ENCODE measurements at regions not wholly inside any gene's neighbourhood (a gene's known extent, or its start where the extent isn't known, plus 50 kb on each side); places are given as distances from the start of the nearest gene placed in this dataset.

DNA sequence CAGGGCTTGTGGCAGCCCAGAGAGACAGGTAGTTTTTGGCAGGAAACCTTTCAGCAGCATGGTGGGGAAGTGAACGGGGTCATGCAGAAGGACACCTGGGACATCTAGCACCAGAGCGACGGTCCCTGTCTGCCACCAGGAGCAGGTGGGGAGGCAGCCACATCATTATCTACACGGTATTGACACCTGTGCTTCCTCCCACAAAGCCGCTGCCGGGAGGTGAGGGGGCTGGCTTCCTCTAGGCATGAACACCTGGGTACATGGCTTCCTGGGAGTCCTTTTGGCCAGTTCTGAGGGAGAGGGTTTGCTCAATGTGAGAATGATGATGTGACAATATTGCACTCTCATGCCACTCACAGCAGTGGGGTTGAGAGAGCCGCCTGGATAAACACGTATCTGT lies 275.2 kb downstream of the ACTR3B start:
- Mint-ChIP-seq H3K4me3 (no peak overlapping the region), H3K4me1 (no peaks in the 10 kb centered on the region), H3K9me3 (no peaks in the 10 kb centered on the region), H3K36me3 (ENCODE audit: low read depth) (no peaks in the 10 kb centered on the region), H3K27me3 (ENCODE audit: low read depth) (peaks cover 2% of the 10 kb centered on the region), H3K27ac (ENCODE audit: unreplicated experiment) (no peak overlapping the region)
- DNase-seq (ENCODE audit: low read depth, low spot score): no peak
- TF ChIP-seq, protein P1, sequence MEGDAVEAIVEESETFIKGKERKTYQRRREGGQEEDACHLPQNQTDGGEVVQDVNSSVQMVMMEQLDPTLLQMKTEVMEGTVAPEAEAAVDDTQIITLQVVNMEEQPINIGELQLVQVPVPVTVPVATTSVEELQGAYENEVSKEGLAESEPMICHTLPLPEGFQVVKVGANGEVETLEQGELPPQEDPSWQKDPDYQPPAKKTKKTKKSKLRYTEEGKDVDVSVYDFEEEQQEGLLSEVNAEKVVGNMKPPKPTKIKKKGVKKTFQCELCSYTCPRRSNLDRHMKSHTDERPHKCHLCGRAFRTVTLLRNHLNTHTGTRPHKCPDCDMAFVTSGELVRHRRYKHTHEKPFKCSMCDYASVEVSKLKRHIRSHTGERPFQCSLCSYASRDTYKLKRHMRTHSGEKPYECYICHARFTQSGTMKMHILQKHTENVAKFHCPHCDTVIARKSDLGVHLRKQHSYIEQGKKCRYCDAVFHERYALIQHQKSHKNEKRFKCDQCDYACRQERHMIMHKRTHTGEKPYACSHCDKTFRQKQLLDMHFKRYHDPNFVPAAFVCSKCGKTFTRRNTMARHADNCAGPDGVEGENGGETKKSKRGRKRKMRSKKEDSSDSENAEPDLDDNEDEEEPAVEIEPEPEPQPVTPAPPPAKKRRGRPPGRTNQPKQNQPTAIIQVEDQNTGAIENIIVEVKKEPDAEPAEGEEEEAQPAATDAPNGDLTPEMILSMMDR (conservative IDR thresholded peaks at IDR 0.05): no peak

GRCh38 chr7:153036396-153037063 lies 277.0 kb downstream of the ACTR3B start:
- no peaks in the 10 kb centered on the region for H3K4me1 Mint-ChIP-seq
- H3K4me3 Mint-ChIP-seq: no peak overlapping the region
- TF ChIP-seq, protein P1 (conservative IDR thresholded peaks at IDR 0.05): no peak
- H3K27ac Mint-ChIP-seq (ENCODE audit: unreplicated experiment): no peak overlapping the region
- H3K27me3 Mint-ChIP-seq (ENCODE audit: low read depth): peaks cover 1% of the 10 kb centered on the region
- H3K9me3 Mint-ChIP-seq: no peaks in the 10 kb centered on the region
- DNase-seq (ENCODE audit: low read depth, low spot score): no peak
- no peaks in the 10 kb centered on the region for H3K36me3 Mint-ChIP-seq (ENCODE audit: low read depth)

- TF ChIP-seq, protein P1 (conservative IDR thresholded peaks at IDR 0.05): no peak
- H3K9me3 Mint-ChIP-seq: no peaks in the 10 kb centered on the region
Measured at GRCh38 chr7:153043440-153043839, 283.9 kb downstream of the ACTR3B start.

DNA sequence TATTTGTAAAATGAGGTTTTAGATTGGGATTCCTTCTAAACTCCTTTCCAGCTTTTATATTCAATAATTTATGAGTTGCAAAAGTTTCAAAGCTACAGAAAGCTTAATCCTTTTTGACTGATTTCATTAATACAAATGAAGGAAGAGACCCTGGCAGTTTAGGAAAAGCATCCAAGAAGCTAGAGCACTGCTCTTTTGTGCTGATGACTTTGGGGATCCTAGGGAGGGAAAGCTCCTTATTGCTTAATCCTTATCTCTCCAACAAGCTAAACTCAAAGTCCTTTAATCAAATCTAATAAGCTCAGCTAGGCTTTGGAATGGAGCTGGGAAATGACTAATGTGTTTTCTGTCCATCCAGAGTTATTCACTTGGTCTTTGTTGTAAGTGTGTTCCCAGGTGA lies 285.4 kb downstream of the ACTR3B start:
- no peak for DNase-seq (ENCODE audit: low read depth, low spot score)
- TF ChIP-seq, protein P1 (conservative IDR thresholded peaks at IDR 0.05): no peak
- H3K27me3 Mint-ChIP-seq (ENCODE audit: low read depth): no peaks in the 10 kb centered on the region
- no peaks in the 10 kb centered on the region for H3K36me3 Mint-ChIP-seq (ENCODE audit: low read depth)
- H3K9me3 Mint-ChIP-seq: no peaks in the 10 kb centered on the region
- H3K4me3 Mint-ChIP-seq: no peak overlapping the region
- no peak overlapping the region for H3K27ac Mint-ChIP-seq (ENCODE audit: unreplicated experiment)
- no peaks in the 10 kb centered on the region for H3K4me1 Mint-ChIP-seq

More at GRCh38 chr7:153043440-153043839, 283.9 kb downstream of the ACTR3B start:
- H3K27ac Mint-ChIP-seq (ENCODE audit: unreplicated experiment): no peak overlapping the region
- no peaks in the 10 kb centered on the region for H3K4me1 Mint-ChIP-seq
- DNase-seq (ENCODE audit: low read depth, low spot score): no peak
- no peaks in the 10 kb centered on the region for H3K27me3 Mint-ChIP-seq (ENCODE audit: low read depth)
- no peak overlapping the region for H3K4me3 Mint-ChIP-seq
- H3K36me3 Mint-ChIP-seq (ENCODE audit: low read depth): no peaks in the 10 kb centered on the region

GRCh38 chr7:153047079-153047959 lies 287.8 kb downstream of the ACTR3B start:
- Mint-ChIP-seq H3K4me3 (no peak overlapping the region), H3K27ac (ENCODE audit: unreplicated experiment) (no peak overlapping the region), H3K36me3 (ENCODE audit: low read depth) (no peaks in the 10 kb centered on the region), H3K9me3 (no peaks in the 10 kb centered on the region), H3K27me3 (ENCODE audit: low read depth) (peaks cover 2% of the 10 kb centered on the region), H3K4me1 (peaks cover 8% of the 10 kb centered on the region)
- DNase-seq (ENCODE audit: low read depth, low spot score): no peak
- TF ChIP-seq, protein P1 (conservative IDR thresholded peaks at IDR 0.05): no peak
